HG03135 (cell line): ENCODE measurements at regions not wholly inside any gene's neighbourhood (a gene's known extent, or its start where the extent isn't known, plus 50 kb on each side); places are given as distances from the start of the nearest gene placed in this dataset.

Experiments used
- ATAC-seq: cut with Tn5 transposase; IDR thresholded peaks from one replicate; pipeline ENCODE4 v1.9.1; 2021; ENCODE audit warnings: mild to moderate bottlenecking, moderate library complexity; ENCODE audit not compliant: unreplicated experiment

DNA sequence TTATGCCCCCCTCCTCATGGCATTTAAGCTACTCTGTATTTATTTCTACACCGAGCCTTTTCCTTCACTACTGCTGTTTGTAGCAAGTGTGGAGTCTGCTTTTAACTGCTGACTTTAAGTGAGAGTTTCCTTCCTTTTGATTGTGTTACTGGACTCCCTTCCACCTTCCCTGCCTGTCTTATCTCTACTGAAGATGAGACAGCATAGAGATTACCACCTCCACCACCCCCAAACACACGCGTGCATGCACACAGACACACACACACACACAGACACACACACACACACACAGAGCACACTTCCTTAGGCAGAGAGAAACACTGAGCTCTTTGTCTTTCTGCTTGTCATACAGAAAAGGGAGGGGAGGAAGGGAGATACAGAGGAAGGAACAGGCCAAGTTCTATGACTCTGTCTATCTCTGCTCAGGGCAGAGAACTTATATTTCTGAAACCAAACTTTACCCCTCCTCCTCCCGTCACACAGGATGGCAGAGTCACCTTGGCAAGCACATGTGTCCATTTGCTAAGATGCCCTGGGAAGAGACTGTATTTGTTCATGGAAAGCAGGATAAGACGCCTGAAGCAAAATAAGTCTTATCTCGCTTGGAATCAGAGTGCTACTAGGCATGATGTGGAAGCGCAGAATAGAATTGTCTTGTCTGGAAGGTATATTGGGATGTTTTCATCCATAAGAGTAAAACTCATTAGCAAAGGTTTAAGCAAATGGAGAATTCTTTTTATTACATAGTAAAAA, 81.8 kb upstream of the CAV2 start:
- ATAC-seq = no peak

DNA sequence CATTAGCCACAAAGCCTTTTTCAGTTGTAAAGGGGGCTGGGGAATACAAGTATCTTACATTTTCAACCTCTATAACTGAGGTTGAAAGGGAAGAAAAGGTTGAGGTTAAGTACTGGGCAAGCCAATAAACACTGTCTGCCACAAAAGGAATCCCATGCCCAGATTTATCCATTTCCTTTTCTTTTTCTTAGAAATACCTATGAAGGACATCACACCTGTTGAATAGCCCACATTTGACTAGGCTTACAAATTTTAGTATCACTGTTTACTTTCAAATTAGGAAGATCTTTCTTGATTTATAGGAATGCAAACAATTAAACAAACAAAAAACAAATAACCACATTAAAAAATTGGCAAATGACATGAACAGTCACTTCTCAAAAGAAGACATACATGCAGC, 81.0 kb upstream of the CAV2 start:
- no peak for ATAC-seq

- no peak for ATAC-seq
Observed at GRCh38 chr7:116420003-116420402, 79.5 kb upstream of the CAV2 start.

- no peak for ATAC-seq
Observed at GRCh38 chr7:116421298-116421697, 78.2 kb upstream of the CAV2 start.

DNA sequence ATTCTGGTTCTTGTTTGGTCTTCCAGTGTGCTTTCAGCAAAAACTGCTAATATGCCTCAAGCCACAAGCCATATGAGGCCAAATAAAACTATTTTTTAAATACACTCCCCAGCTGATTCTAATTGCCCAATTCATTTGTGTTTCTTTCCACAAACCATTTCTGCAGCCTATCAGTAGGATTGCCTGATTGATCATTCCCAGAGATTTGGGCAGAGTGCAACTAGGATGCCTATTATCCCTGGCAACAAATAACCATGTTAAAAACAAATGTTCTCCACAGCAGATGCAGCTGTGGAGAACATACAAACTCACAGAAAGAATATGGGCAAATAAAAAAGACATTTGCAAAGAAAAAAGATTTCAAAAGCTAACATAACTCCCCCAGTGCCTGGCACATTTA, 76.9 kb upstream of the CAV2 start:
- ATAC-seq = no peak

- no peak for ATAC-seq
Observed at GRCh38 chr7:116423499-116423898, 76.0 kb upstream of the CAV2 start.

DNA sequence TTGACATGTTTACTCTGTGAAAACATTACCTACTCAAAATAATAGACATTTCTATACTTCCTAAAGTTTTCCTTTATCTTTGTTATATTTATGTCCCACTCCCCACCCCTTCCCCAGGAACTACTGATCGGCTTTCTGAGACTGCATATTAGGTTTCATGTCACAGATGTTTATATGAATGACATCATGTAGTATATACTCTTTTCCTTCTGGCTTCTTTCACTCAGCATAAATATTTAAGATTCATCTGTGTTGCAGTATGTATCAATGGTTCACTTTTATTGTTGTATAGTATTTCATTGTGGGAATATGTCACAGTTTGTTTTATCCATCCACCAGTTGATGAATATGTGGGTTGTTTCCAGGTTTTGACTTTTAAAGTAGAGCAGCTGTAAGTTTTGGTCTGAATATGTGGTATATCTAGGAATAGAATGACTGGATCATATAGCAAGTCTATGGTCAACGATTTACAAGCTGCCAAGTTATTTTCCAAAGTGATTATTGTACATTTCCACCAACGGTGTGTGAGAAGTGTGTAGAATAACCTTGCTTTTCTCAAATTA, 73.8 kb upstream of the CAV2 start:
- no peak for ATAC-seq

DNA sequence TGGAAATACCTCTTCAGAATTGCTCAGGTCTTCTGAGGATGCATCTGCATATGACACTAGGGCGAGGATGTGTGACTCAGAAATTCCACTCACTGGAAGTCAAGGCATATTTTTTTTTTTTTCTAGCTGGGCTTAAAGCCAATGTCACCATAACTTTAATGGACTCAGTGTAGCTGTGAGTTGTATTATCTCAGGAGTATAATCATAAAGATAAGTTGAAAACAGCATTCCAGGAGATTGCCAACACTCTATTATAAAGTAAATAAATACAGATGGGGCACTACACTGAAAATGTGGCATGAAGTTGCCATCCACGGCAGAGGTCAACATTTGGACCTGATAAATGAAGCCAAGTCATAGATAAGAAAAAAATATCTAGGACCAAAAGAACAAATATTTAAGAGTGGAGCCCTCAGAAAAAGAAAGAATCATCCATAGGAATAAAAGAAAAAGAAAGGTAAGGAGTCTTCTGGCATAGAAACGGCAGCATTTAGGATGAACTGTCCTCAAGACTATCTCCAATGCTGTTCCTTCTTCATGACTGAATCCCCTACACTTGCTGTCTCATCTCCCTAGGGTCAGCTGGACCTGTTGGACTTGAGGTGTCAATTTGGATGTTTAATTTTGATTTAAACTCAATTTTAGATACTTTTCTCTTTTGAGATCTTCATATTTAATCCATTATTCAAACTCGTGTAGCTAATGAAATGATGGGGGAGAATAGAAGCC, 72.9 kb upstream of the CAV2 start:
- no peak for ATAC-seq

DNA sequence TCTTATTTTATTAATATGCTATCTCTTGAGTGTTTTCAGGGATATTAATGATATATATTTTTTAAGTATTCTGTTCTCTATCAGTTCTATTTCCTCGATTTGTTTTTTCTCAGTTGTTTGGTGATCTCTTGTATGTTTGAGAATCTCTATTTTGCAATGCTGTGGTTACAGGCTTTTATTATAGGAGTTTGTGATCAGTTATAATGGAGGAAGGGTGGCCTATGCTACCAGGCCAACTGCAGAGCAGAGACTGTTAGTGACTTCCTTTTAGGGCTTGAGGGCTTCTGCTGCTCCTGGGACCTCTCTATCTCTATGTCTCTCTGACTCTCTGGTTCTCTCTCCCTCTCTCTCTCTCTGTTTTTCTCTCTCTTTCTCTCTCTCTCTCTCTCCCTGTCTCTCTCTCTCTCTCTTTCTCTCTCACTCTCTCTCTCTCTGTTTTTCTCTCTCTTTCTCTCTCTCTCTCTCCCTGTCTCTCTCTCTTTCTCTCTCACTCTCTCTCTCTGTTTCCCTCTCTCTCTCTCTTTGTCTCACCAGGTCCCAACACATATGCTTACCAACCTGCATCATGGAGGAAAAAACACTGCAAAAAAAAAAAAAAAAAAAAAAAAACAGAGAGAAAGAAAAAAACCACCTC, 69.4 kb upstream of the CAV2 start:
- no peak for ATAC-seq

GRCh38 chr7:116431787-116432526, 67.6 kb upstream of the CAV2 start:
- no peak for ATAC-seq

DNA sequence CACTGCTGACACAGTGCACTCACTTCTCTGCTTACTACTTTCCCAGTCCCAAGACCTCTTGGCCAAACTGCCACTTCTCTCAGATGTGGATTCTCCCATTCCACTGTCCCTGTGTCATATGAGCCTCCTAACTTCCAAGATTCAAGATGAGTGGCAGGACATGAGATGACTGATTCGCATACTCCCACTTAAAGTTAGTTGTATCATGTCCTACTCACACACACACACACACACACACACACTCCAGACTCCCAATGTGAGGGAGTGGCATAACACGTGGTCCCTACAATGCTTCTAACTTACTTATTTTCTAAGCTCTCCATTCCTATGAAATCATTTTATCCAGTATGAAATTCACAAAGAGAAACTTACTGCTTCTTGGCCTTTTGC, 67.0 kb upstream of the CAV2 start:
- no peak for ATAC-seq

- no peak for ATAC-seq
Observed at GRCh38 chr7:116433246-116433645, 66.3 kb upstream of the CAV2 start.

- no peak for ATAC-seq
Observed at GRCh38 chr7:116434820-116435341, 64.7 kb upstream of the CAV2 start.

- no peak for ATAC-seq
Observed at GRCh38 chr7:116436305-116436826, 63.2 kb upstream of the CAV2 start.

DNA sequence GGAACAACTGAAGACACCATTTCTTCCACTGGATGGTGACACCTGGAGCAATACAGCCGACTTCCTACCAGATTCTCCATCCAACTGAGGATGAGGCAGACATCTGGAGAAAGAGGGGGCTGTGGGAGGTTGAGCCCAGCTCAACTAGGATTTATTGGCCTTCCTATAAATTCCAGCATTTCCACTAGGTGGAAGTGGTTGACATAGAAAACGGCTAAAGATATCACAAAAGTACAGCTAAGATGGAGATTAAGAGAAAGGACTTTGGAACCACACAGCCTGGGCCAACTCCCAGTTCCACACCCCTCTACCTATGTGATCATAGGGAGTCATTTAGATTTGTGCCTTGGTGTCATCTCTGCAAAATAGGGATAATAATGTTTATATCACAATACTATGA, 61.3 kb upstream of the CAV2 start:
- ATAC-seq = no peak

GRCh38 chr7:116439005-116439404, 60.5 kb upstream of the CAV2 start:
- no peak for ATAC-seq

GRCh38 chr7:116439841-116440549, 59.5 kb upstream of the CAV2 start:
- no peak for ATAC-seq

- ATAC-seq = no peak
Observed at GRCh38 chr7:116441534-116441933, 58.0 kb upstream of the CAV2 start.

DNA sequence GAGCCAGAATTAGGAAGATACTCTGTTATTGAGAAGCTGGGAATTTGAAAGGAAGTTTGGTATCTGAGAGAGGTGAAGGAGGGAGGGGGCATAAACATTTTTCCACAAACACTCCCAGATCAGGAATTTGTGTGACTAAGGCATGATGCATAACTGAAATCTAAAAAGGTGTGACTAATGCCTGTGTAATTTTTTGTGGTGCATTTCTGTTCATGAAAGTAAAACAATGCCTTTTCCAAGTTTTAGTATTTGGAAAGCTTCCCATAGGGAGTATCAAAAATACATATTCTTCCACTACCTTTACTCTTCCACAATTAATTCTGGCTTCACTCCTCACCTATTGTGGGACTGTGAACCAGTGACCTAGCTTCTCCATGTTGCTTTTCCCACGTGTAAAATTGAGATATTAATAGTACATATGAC, 56.4 kb upstream of the CAV2 start:
- ATAC-seq = no peak

- ATAC-seq = no peak
Observed at GRCh38 chr7:116443646-116444045, 55.9 kb upstream of the CAV2 start.
